HG03066 (cell line): ENCODE measurements at regions not wholly inside any gene's neighbourhood (a gene's known extent, or its start where the extent isn't known, plus 50 kb on each side); places are given as distances from the start of the nearest gene placed in this dataset.

Experiments used
- ATAC-seq: cut with Tn5 transposase; IDR thresholded peaks from one replicate; pipeline ENCODE4 v1.9.1; 2021; ENCODE audit warnings: low read depth; ENCODE audit not compliant: unreplicated experiment

DNA sequence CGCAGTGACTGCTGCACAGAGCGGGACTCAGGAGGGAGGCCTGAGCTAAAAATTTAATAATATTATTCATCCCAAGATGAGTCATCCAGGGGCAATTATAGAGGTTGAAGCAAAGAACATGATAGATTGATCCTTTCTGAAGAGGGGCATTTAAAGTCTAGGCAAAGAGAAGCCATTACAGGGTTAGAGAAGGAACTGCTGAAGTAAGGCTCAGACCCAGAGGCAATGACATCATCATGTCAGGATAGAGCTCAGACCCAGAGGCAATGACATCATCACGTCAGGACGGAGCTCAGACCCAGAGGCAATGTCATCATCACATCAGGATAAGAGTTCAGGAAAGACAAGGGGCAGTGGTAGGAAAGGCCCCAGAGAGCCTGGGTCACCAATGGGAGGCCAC lies 184.0 kb downstream of the TMEM18 start:
- no peak for ATAC-seq

DNA sequence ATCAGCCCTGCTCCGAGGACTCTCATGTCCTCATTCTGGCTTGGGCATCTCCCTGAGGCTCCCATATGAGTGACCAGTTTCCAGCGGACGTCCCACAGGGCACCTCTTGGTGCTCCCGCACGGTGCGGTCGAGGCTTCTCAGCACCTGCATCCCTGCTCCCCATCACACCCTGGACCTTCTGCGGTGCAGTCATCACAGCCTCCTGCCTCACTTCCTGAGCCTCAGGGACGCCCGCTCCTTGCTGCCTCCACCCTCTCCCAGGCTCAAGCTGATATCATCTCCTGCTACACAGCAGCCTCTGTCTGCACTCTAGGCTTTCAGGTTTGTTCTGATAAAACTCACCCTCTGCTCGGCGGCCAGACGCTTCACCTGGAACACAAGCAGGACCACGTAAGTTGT lies 185.0 kb downstream of the TMEM18 start:
- ATAC-seq = no peak

DNA sequence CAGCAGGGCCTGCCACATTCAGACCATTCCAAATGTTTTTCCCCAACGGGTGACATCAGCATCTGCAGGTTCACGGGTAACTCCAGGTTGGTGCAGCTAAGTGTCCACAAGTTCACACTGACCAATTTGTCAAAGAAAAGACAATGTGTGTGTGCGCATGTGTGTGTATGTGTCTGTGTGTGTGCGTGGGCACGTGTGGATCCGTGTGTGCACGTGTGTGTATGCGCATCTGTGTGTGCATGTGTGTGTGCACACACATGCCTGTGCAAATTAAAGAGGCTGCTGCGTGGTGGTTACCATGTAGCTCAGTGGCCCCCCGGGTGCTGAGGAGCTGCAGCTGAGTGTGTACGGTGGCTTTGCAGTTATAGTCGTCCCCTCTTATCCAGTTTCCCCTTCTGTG lies 187.4 kb downstream of the TMEM18 start:
- no peak for ATAC-seq

DNA sequence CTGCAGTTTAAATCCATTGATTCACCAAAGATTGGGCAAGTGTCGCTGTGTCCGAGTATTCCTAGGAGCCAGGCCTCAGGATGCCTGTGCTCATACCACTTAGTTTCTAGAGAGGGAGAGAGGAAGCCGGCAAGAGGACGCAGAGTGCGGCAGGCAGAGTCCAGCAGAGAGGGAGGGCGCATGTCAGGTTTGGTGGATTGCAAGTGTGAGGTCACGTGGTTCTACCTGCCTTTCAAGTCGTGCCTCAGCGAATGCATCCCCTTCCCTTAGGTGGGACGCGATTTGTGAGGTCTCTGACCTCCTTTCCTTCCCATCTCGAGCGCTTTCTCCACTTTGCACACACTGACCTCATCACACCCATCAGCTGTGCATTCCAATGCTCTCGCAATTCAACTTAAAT lies 188.1 kb downstream of the TMEM18 start:
- ATAC-seq = no peak

DNA sequence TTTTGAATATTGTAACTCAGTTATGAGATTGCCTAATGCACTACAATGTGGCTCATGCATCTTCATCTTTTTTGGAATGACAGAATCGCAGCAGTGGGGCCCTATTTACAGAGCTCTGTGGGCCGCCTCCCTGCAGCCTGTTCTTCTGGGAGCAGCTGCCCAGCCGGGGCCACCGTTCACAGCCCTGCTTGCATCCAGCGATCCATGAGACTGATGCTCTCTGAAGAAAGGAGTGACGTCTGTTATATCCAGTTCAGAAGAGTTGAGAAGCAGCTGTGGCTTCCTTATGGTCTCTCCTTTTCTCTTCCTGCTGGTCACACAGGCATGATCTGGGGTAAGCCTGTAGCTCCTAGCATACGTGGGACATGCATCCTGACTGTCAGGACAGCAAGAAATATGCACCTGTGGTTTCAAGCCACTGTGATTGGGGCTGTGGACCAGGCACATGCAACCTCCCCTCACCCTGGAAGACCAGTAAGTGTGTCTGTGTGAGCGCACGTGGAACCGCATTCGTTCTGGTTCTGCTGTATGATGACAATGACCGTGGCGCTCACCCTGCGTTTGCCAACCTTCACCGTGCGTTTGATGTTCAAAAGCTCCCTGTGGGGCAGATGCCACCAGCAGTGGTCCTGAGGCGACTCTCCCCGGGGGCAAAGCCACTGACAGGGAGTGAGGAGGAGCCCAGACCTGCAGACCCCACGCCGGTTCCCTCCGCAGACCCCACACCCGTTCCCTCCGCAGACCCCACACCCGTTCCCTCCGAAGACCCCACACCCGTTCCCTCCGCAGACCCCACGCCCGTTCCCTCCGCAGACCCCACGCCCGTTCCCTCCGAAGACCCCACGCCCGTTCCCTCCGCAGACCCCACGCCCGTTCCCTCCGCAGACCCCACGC lies 189.8 kb downstream of the TMEM18 start:
- no peak for ATAC-seq

DNA sequence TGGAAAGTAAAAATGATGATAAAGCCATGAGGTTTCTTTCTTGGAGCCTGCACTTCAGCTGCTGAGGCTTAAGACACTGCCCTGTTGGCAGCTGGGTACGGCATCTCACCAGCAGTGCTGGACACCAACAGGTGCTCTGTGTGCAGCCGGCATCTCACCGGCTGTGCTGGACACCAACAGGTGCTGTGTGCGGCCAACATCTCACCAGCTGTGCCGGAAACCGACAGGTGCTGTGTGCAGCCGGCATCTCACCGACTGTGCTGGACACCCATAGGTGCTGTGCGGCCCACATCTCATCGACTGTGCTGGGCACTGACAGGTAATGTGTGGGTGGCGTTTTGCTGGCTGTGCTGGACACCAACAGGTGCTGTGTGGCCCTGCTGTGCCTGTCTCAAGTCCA lies 190.8 kb downstream of the TMEM18 start:
- ATAC-seq = no peak

DNA sequence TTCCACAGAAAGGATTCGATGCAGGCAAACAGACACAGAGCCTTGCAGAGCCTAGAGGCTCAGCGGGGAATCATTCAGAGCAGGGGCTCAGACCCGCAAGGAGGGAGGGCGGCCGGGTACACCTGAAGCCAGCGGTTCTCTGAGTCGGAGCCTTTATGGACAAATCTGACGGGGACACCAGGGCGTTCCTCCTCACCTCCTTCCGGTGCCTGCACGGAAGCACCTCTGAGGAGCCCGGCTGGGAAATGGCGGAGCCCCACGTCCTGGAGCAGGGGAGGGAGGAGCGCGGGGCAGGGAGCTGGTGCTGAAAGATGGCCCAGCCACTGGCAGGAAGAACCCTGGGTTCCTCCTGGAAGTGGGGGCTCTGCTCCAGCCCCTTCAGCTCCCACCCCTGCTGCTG lies 193.5 kb upstream of the ALKAL2 start:
- no peak for ATAC-seq

DNA sequence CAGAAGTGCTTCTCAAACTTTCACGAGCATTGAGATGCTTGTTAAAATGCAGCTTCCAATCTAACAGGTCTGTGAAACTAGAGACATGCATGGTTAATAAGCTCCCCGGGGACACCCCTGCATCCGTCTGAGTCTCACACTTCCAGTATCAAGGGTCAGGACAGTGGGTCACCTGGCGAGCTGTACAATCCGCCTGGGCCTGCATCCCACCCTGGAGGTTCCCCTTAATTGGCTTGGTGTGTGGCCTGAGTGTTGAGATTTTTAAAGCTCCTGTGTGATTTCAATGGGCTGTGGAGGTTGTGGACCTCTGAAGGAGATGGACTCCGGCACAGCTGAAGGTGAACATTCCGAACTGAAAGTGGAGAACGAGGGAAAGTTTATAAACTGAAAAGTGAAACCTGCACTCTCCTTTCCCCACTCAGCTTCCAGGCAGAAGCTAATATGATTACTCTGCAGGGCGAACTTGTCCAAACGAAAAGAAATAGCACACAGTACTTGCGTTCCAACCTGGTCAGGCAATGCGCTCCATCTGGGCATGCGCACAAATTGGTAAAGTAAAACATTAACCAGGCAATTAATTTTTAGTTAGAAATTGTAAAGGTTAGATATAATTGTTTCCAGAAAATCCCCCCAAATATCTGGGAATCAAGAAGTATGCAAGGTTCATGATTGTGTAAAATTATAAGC lies 191.7 kb upstream of the ALKAL2 start:
- ATAC-seq = no peak

DNA sequence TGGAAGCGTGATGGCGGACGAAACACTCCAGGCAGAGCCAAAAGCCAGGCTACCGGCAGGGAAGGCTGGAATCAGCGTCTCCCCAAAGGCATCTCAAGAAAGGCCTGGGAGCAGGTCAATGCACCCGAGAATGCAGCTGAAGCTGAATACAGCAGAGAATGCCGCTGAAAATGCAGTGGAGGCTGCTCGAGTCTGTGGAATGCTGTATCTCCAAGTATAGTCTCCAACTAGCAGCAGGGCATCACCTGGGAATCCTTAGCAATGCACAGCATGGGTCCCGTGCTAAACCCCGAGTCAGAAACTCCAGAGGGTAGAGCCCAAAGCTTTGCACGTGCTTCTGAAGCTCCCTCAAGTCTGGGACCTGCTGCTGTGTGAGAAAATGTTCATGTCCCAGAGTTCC lies 191.1 kb upstream of the ALKAL2 start:
- no peak for ATAC-seq

DNA sequence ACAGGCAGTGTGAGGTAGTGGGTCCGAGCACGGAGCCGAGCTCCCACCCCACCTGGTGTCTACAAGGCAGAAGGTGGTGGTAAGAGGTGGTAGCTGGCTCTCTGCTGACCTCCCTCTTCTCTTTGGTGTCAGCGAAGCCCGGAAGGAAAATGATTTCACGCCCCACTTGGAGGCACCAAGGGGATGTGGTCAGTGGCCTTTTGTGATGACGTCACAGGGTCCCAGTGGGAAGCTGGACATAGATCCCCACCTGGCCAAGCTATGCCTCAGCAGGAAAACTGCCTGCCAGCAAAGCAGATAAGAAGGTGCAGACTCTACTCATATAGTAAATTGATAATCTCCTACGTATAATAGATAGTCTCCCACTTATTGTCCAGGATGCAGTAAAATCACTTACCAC lies 183.7 kb upstream of the ALKAL2 start:
- no peak for ATAC-seq

DNA sequence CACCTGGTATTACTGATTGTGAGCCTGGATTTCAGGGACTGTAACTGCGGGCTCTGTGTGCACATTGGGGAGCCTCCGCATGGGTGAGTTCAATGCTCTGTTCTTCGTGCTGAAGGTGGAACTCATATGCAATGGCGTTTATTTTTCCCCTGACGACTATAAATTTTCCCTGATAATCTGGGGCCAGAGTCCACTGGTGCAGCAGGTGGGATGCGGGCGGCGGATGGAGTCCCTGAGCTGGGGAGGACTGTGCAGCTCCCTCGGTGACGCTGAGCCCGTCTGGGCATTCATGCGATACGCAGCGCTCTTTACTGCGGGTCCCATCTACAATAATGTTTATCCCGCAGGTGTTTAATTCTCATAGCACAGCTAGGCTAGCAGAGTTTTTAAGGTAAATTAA lies 181.6 kb upstream of the ALKAL2 start:
- no peak for ATAC-seq

DNA sequence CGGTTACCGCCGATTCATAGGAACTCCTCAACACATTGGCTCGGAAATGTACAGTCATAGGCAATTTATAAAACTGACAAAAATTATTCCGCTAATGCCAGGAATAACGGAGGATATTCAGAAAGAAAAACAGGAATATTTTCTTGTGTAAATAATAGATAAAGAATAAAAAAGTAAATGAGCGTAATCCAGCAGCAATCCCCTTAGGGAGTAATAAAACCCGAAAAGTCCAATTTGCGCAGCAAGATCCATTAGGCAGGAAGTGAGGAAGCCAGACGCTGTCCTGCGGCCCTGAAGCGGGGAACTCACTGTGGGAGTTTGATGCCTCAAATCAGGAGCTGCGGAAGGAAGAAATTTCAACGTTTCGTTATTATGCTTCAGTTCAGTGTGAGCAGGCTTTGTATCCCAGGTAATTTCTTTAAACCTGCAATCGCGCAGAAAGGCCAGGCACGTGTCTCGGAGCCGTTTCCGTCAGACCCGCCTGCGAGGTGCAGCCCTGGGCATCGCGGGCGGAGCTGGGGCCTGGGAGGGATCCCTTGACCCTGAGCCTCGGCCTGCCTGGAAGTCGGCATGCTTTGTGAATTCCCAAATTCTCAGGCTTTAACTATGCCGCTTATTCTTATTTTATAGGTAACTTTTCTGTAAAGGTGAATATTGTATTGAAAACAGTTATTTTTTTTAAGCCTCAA lies 180.9 kb upstream of the ALKAL2 start:
- no peak for ATAC-seq

DNA sequence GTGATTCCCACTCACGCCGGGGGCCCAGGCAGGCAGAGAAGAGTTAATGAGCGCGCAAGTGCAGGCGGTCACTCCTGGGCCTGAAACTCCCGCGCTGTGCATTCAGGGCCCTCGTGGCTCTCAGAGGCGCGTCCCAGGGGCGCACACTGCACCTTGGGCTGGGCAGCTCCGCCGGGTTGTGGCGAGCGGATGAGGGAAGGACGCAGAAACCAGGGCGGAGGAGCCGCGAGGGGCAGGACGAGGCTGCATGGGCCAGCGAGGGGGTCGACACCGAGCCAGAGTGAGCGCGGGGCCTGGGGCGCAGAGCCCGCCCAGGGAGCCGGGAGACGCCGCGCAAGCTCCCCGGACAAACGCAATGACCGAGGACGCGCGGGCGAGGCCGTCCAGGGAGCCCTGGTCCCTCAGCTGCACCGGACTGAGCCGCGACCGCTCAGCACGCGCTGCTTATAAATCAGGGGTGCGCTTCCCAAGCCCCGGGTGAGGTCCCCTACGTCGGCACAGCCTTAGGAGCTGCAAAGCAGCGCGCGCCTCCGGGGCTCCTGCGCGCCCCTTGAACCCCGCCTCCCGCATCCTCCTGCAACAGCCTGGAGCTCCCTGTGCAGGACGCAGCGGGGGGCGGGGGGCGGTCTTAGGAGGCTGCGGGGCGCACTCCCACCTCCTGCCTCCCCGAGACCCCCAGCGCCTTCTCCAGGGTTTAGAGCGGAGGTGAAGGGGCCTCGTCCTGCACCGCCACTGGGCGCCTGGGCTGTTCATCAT lies 180.2 kb upstream of the ALKAL2 start:
- no peak for ATAC-seq

DNA sequence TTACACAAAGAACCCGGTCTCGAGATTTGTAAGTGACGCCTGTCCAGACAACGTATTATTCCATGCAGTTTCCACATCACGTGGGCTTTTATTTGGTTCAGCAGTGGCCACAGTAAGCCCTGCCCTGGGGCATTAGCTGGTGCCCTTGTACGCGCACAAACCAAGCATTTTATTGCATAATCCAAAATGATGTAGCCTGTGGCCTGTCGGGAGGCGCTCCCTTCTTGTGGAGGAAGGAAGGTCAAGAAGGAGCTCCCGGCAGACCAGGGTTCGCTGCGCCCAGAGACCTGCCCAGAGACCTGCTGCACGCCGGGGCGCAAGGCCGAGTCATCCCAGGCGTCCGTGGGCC lies 179.6 kb upstream of the ALKAL2 start:
- ATAC-seq = no peak

DNA sequence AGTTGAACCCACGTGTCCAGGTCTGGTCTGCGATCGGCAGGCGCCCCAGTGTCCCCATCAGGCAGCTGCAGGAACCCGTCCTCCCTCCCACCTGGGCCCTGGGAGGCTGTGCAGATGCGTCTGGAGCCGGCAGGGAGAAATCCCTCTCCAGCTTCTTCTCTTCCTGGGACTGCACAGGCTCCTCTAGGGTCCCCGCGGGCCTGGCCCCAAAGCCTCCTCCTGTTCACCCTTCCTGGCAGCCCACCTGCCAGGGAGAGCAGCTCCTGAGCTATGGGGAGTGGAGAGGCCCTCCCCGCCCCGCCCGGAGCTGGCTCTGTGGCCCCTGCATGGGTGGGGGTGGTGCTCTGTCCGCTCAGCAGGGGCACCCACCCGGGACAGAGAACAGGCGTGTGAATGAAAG lies 179.2 kb upstream of the ALKAL2 start:
- ATAC-seq = no peak

DNA sequence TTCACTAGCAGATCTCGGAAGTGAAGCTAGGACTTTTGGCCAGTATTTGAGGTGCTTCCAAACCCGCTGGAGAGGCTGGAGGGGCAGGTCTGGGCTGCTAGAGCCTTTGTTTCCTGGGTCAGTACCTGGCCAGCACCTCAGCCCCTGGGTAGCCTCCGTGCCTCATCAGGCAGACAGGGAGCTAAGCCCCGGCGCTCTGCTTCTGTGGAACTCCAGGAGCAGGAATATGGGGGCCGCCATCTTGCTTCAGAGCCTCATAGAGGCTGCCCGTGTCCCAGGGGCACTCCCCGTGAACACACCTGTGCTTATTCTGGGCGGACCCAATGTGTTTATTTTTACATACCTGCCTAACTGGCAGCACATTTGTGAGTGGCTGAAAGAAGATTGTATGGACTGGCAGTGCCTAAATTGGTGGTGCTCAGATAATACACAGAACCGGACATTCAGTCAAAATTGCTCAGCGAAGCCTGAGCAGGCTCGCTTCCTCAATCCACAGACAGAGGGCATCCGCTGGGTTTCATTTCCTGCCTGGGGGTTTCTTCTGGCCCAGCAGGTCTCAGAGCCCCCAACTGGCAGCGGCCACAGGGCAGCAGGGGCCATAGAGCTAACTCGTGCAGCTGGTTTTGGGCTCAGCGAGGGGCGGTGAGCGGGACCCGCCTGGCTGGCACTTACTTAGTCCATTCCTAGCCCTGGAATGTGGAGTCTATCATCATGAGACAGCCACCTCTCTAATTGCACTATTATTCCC lies 176.8 kb upstream of the ALKAL2 start:
- ATAC-seq = no peak

DNA sequence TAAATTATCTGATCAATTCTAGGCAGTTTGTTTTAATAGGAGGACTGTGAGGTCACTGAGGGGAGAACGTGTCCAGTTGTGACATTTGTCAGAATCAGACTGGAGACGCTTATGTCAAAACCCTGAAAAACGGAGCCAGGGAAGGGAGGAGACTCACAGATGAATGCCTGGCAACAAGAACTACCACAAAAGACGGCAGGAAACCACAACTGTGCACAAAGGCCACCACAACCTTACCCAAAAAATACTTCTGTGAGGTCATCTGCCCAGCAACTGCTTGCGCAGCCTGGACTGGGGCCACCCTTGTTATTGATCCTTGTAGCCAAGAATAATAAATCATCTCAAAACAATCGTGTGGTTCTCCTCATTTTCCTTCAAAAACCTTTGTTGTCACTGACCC lies 173.0 kb upstream of the ALKAL2 start:
- ATAC-seq = no peak

DNA sequence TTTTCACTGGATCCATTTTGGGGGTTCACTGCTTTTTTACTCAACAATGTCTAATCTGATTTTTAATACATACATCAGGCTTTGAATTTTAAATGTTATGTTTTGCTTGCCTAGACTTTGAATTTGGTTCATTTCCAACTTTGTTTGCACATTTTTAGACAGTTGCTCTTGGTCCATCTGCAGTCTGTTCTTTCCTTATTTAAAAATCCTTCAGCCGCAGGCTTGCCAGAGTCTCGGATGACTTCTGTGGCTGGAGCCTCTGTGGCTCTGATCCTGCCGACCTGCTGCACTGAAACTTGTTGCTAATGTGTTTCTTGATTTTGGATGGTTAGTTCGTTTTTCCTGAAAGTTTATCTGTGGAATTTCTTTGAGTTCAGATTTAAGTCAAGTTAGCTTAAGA lies 172.0 kb upstream of the ALKAL2 start:
- no peak for ATAC-seq

DNA sequence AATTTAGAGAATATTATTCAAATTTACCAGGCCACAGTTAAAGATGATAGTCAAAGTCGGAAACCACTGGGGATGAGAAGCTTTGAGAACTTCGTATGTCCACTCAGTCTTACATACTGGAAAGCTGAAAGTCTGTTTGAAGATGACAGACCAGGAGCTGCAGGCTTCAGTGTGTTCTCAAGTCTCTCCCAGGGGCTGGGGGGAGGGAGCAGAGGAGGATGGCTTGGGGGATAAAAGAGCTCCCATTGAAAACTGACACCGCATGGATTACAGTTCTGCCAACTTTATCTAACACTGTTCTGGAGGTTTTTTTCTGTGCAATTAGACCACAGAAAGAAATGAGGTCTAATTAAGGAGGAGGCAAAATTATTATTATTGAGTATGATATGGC lies 170.5 kb upstream of the ALKAL2 start:
- ATAC-seq = no peak

DNA sequence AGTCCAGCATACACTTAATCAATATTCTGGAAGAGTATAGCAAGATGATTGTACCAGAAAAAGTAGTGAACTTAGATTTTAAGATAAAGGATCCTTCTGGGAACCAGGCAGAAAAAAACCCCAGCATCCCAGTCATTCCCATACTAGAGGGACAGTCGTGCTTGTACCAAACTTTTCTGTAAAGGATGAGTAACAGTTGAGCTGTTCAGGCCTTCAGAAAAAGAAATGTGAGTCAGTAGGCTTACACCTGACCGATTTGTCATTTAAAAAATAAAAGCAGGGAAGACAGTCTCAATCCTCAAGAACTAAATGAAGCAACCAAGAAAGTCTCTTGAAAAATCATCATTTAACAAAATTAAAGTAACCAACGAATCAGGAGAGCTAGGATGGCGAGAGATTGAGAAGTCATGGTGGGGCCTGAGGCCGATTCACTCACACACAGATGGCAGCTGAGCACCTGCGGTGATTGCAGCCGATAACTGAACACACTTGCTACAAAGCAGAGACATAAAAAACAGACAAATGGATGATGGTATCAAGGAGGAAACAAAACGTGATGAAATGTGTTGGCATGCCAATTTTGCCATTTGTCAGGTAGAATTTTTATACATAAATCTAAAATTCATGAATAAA lies 170.0 kb upstream of the ALKAL2 start:
- no peak for ATAC-seq
